WTC11 (cell line): ENCODE measurements at regions not wholly inside any gene's neighbourhood (a gene's known extent, or its start where the extent isn't known, plus 50 kb on each side); places are given as distances from the start of the nearest gene placed in this dataset.

Experiments
- ATAC-seq: fragments of 200-7000 bp; cut with Tn5 transposase; 2 replicates; pipeline ENCODE4 v1.10.0; 2021; ENCODE audit warnings: mild to moderate bottlenecking, moderate library complexity
- CTCF ChIA-PET: fragments of 300-600 bp; sonication (Branson Sonifier 250); formaldehyde crosslinking; loops from one replicate; lab custom pipeline; 2021; ENCODE audit warnings: antibody characterized with exemption; lab: Charles Lee
- POLR2A ChIA-PET: fragments of 350-600 bp; sonication (Branson Sonifier 250); formaldehyde crosslinking; loops from one replicate; lab custom pipeline; 2021; ENCODE audit warnings: antibody characterized with exemption; lab: Charles Lee
- DNase-seq: peaks from one replicate; pipeline ENCODE4 v3.0.0; 2021; ENCODE audit warnings: low spot score
- H3K27ac Mint-ChIP-seq: 2 replicates; pipeline ENCODE4 v1.8.0; 2021; ENCODE audit warnings: mixed read lengths
- H3K27me3 Mint-ChIP-seq: 2 replicates; pipeline ENCODE4 v1.8.0; 2021; ENCODE audit warnings: low read depth, mild to moderate bottlenecking, moderate library complexity, mixed read lengths
- H3K36me3 Mint-ChIP-seq: 2 replicates; pipeline ENCODE4 v1.8.0; 2021; ENCODE audit warnings: mixed read lengths
- H3K4me1 Mint-ChIP-seq: 2 replicates; pipeline ENCODE4 v1.8.0; 2022; ENCODE audit warnings: mixed read lengths
- H3K4me3 Mint-ChIP-seq: 2 replicates; pipeline ENCODE4 v1.8.0; 2021; ENCODE audit warnings: mild to moderate bottlenecking, moderate library complexity, mixed read lengths
- H3K9me3 Mint-ChIP-seq: 2 replicates; pipeline ENCODE4 v1.8.0; 2021; ENCODE audit warnings: mixed read lengths
- ATF3 ChIP-seq: sonication (generic); formaldehyde crosslinking; conservative IDR thresholded peaks from 2 replicates; pipeline ENCODE4 v1.8.1; 2022; ENCODE audit warnings: mild to moderate bottlenecking, missing genetic modification reagents
- CBFB ChIP-seq: sonication (generic); formaldehyde crosslinking; IDR thresholded peaks from 2 replicates; pipeline ENCODE4 v1.8.1; 2022; ENCODE audit warnings: mild to moderate bottlenecking, low read depth, missing genetic modification reagents
- CREB1 ChIP-seq: sonication (generic); formaldehyde crosslinking; IDR thresholded peaks from 2 replicates; pipeline ENCODE4 v1.8.0; 2023; ENCODE audit warnings: mild to moderate bottlenecking, missing genetic modification reagents
- CTCF ChIP-seq: fragments of 200-600 bp; IDR thresholded peaks from 2 replicates; pipeline ENCODE4 v1.8.0; 2022; ENCODE audit warnings: antibody characterized with exemption
- E2F5 ChIP-seq: sonication (generic); formaldehyde crosslinking; IDR thresholded peaks from 2 replicates; pipeline ENCODE4 v1.8.1; 2022; ENCODE audit warnings: mild to moderate bottlenecking, moderate library complexity, missing genetic modification reagents
- HMGA2 ChIP-seq: fragments of 250-450 bp; sonication (Bioruptor Pico); IDR thresholded peaks from 2 replicates; pipeline ENCODE4 v1.4.0; 2021; ENCODE audit warnings: mild to moderate bottlenecking, moderate library complexity
- MAX ChIP-seq: sonication (generic); formaldehyde crosslinking; IDR thresholded peaks from 2 replicates; pipeline ENCODE4 v1.8.0; 2022; ENCODE audit warnings: mild to moderate bottlenecking, missing genetic modification reagents
- MLX ChIP-seq: sonication (generic); formaldehyde crosslinking; IDR thresholded peaks from 2 replicates; pipeline ENCODE4 v1.8.1; 2023; ENCODE audit warnings: mild to moderate bottlenecking, missing genetic modification reagents, moderate library complexity
- NFE2L1 ChIP-seq: sonication (generic); formaldehyde crosslinking; IDR thresholded peaks from 2 replicates; pipeline ENCODE4 v1.8.1; 2023; ENCODE audit warnings: missing genetic modification reagents
- NR1H2 ChIP-seq: sonication (generic); formaldehyde crosslinking; IDR thresholded peaks from 2 replicates; pipeline ENCODE4 v1.9.0; 2021; ENCODE audit warnings: mild to moderate bottlenecking, moderate library complexity, missing genetic modification reagents
- OVOL2 ChIP-seq: fragments of 250-450 bp; sonication (Bioruptor Pico); IDR thresholded peaks from 2 replicates; pipeline ENCODE4 v1.9.0; 2021; ENCODE audit warnings: mild to moderate bottlenecking, borderline replicate concordance
- PRRX2 ChIP-seq: fragments of 250-450 bp; sonication (Bioruptor Pico); IDR thresholded peaks from 2 replicates; pipeline ENCODE4 v1.8.0; 2021; ENCODE audit warnings: mild to moderate bottlenecking
- RELA ChIP-seq: sonication (generic); formaldehyde crosslinking; IDR thresholded peaks from 2 replicates; pipeline ENCODE4 v1.8.1; 2022; ENCODE audit warnings: missing genetic modification reagents, mild to moderate bottlenecking, borderline replicate concordance
- SMAD3 ChIP-seq: sonication (generic); formaldehyde crosslinking; IDR thresholded peaks from 2 replicates; pipeline ENCODE4 v1.8.0; 2022; ENCODE audit warnings: missing genetic modification reagents, mild to moderate bottlenecking, borderline replicate concordance
- TCF7 ChIP-seq: sonication (generic); formaldehyde crosslinking; IDR thresholded peaks from 2 replicates; pipeline ENCODE4 v1.8.0; 2022; ENCODE audit warnings: mild to moderate bottlenecking, low read depth, missing genetic modification reagents, moderate library complexity
- USF1 ChIP-seq: sonication (generic); formaldehyde crosslinking; IDR thresholded peaks from 2 replicates; pipeline ENCODE4 v1.8.0; 2022; ENCODE audit warnings: mild to moderate bottlenecking, missing genetic modification reagents
- ZBTB21 ChIP-seq: sonication (generic); formaldehyde crosslinking; IDR thresholded peaks from 2 replicates; pipeline ENCODE4 v1.8.1; 2023; ENCODE audit warnings: mild to moderate bottlenecking, missing genetic modification reagents, borderline replicate concordance
- ZBTB43 ChIP-seq: sonication (generic); formaldehyde crosslinking; IDR thresholded peaks from 2 replicates; pipeline ENCODE4 v1.8.1; 2023; ENCODE audit warnings: mild to moderate bottlenecking, missing genetic modification reagents
- ZNF219 ChIP-seq: sonication (generic); formaldehyde crosslinking; IDR thresholded peaks from 2 replicates; pipeline ENCODE4 v1.8.0; 2023; ENCODE audit warnings: missing genetic modification reagents, mild to moderate bottlenecking, borderline replicate concordance
- ZNF396 ChIP-seq: fragments of 250-450 bp; sonication (Bioruptor Pico); IDR thresholded peaks from 2 replicates; pipeline ENCODE4 v1.8.0; 2021; ENCODE audit warnings: mild to moderate bottlenecking, moderate library complexity, borderline replicate concordance
- ZNF416 ChIP-seq: fragments of 250-450 bp; sonication (Bioruptor Pico); IDR thresholded peaks from 2 replicates; pipeline ENCODE4 v1.9.0; 2021; ENCODE audit warnings: mild to moderate bottlenecking, inconsistent platforms
- ZNF425 ChIP-seq: fragments of 250-450 bp; sonication (Bioruptor Pico); conservative IDR thresholded peaks from 2 replicates; pipeline ENCODE4 v1.9.0; 2021; ENCODE audit warnings: mild to moderate bottlenecking
- ZNF512 ChIP-seq: sonication (generic); formaldehyde crosslinking; IDR thresholded peaks from 2 replicates; pipeline ENCODE4 v1.8.1; 2022; ENCODE audit warnings: missing genetic modification reagents, borderline replicate concordance

GRCh38 chr3:41041462-41041861, 157.8 kb upstream of the CTNNB1 start (continued):
- TF ChIP-seq ZNF219 (CRISPR knock-in tag) (no peak), ZNF416 (CRISPR knock-in tag) (no peak), CBFB (no peak), ZNF512 (CRISPR knock-in tag) (no peak), MLX (CRISPR knock-in tag) (no peak), USF1 (CRISPR knock-in tag) (no peak)

- DNase-seq (no peak), ATAC-seq (no peak)
- CTCF ChIA-PET, result no interaction called here
- H3K36me3 Mint-ChIP-seq, result 0 out of 2 replicates have a peak, but pooled peaks cover 2% of the 10 kb centered on the region
- peaks cover 6% of the 10 kb centered on the region for H3K9me3 Mint-ChIP-seq
- H3K4me3 Mint-ChIP-seq, result no peak overlapping the region
- H3K27me3 Mint-ChIP-seq, result no peaks in the 10 kb centered on the region
- POLR2A ChIA-PET, result no interaction called here
- peaks cover 20% of the 10 kb centered on the region for H3K4me1 Mint-ChIP-seq
- no peak overlapping the region for H3K27ac Mint-ChIP-seq
- TF ChIP-seq MAX (CRISPR knock-in tag) (no peak), ZBTB21 (CRISPR knock-in tag) (no peak), E2F5 (CRISPR knock-in tag) (no peak), SMAD3 (no peak), CREB1 (no peak), NR1H2 (no peak), ATF3 (CRISPR knock-in tag) (no peak), ZNF396 (no peak), RELA (CRISPR knock-in tag) (no peak), ZBTB43 (CRISPR knock-in tag) (no peak), TCF7 (CRISPR knock-in tag) (no peak), CTCF (no peak), PRRX2 (CRISPR knock-in tag) (no peak), NFE2L1 (CRISPR knock-in tag) (no peak), OVOL2 (no peak), ZNF425 (CRISPR knock-in tag) (no peak), HMGA2 (CRISPR knock-in tag) (no peak)
Observed at GRCh38 chr3:41041899-41042298, 157.4 kb upstream of the CTNNB1 start.
